Activated B cell treated with CpG ODN at 0.5 μM for 24 hours (primary cell): ENCODE measurements at regions not wholly inside any gene's neighbourhood (a gene's known extent, or its start where the extent isn't known, plus 50 kb on each side); places are given as distances from the start of the nearest gene placed in this dataset.

ENCODE experiments used
- ATAC-seq: fragments of 200-7000 bp; cut with Tn5 transposase; one replicate; pipeline ENCODE4 v1.10.0; 2021; ENCODE audit warnings: low read depth, mild to moderate bottlenecking, moderate library complexity
- CTCF ChIA-PET: fragments of 350-600 bp; sonication (Branson Sonifier 250); formaldehyde crosslinking; loops from one replicate; lab custom pipeline; 2021; ENCODE audit warnings: antibody characterized with exemption; lab: Charles Lee
- POLR2A ChIA-PET: fragments of 350-600 bp; sonication (Branson Sonifier 250); formaldehyde crosslinking; loops from one replicate; lab custom pipeline; 2021; ENCODE audit warnings: antibody characterized with exemption; lab: Charles Lee
- DNase-seq: peaks from one replicate; pipeline ENCODE4 v3.0.0; 2022
- H3K27ac Mint-ChIP-seq: one replicate; pipeline ENCODE4 v1.8.0; 2020; ENCODE audit warnings: mixed read lengths
- H3K27me3 Mint-ChIP-seq: one replicate; pipeline ENCODE4 v1.8.0; 2021; ENCODE audit warnings: mixed read lengths
- H3K36me3 Mint-ChIP-seq: one replicate; pipeline ENCODE4 v1.8.0; 2021; ENCODE audit warnings: low read depth, mixed read lengths
- H3K4me1 Mint-ChIP-seq: one replicate; pipeline ENCODE4 v1.8.0; 2021; ENCODE audit warnings: mixed read lengths
- H3K4me3 Mint-ChIP-seq: one replicate; pipeline ENCODE4 v1.8.0; 2020; ENCODE audit warnings: mild to moderate bottlenecking, mixed read lengths
- H3K9me3 Mint-ChIP-seq: one replicate; pipeline ENCODE4 v1.8.0; 2020; ENCODE audit warnings: mixed read lengths
- intact Hi-C: fragments of 100-400 bp; cut with micrococcal nuclease; formaldehyde crosslinking; loops from one replicate; pipeline ENCODE4 v1.15.1; 2024
- TF ChIP-seq, protein P1 (sequence below): fragments of 200-600 bp; IDR thresholded peaks from one replicate; pipeline ENCODE4 v1.8.0; 2022; ENCODE audit warnings: antibody characterized with exemption, mild to moderate bottlenecking

DNA sequence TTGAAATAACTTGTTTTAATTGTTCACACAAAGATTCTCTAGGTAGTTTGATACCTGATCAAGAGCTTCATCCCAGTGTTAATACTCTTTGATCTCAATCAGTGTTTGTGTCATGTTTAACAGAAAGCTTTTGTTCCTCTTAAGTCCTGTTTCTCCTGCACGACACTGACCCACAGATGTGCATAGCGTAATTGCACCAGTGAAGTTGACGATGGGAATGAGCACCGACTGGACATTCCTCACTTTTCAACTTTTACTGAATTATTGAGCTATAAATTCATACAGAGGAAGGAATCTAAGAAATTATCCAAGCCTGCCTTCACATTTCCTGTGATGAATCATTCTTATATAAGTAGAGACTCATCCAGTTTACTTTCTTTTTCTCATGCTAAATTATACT, 878.7 kb upstream of the TENM3 start:
- Mint-ChIP-seq H3K9me3 (peaks cover 4% of the 10 kb centered on the region), H3K4me1 (no peaks in the 10 kb centered on the region), H3K4me3 (no peak overlapping the region), H3K27me3 (no peaks in the 10 kb centered on the region), H3K27ac (no peak overlapping the region), H3K36me3 (no peaks in the 10 kb centered on the region)
- TF ChIP-seq, protein P1, sequence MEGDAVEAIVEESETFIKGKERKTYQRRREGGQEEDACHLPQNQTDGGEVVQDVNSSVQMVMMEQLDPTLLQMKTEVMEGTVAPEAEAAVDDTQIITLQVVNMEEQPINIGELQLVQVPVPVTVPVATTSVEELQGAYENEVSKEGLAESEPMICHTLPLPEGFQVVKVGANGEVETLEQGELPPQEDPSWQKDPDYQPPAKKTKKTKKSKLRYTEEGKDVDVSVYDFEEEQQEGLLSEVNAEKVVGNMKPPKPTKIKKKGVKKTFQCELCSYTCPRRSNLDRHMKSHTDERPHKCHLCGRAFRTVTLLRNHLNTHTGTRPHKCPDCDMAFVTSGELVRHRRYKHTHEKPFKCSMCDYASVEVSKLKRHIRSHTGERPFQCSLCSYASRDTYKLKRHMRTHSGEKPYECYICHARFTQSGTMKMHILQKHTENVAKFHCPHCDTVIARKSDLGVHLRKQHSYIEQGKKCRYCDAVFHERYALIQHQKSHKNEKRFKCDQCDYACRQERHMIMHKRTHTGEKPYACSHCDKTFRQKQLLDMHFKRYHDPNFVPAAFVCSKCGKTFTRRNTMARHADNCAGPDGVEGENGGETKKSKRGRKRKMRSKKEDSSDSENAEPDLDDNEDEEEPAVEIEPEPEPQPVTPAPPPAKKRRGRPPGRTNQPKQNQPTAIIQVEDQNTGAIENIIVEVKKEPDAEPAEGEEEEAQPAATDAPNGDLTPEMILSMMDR, result no peak
- DNase-seq (no peak), ATAC-seq (no peak)
- ChIA-PET CTCF (no interaction called here), POLR2A (no interaction called here)
- intact Hi-C loops, result no loop called here

DNA sequence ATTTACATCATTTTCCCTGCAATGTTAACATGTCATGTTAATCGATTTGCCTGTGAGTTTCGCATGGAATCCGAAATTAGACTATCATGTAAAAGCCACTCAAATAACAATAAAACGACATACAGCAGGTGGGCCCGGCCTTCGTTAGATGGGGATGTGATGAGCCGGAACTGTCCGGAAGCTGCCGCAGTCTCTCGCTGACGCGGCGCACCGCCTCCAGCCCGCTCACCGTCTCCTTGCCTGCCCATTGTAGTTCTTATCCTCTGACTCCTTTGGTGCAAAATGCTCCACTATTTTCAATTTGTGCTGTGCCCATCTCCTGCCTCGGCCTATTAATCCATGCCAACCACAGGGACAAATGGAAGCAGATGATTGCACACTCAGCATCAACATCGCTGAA, 877.5 kb upstream of the TENM3 start:
- TF ChIP-seq, protein P1, result no peak
- no peak for ATAC-seq
- Mint-ChIP-seq H3K9me3 (peaks cover 4% of the 10 kb centered on the region), H3K4me3 (no peak overlapping the region), H3K36me3 (no peaks in the 10 kb centered on the region), H3K27me3 (no peaks in the 10 kb centered on the region), H3K27ac (no peak overlapping the region), H3K4me1 (no peaks in the 10 kb centered on the region)
- intact Hi-C loops, result no loop called here
- CTCF ChIA-PET, result no interaction called here
- POLR2A ChIA-PET, result no interaction called here
- DNase-seq, result no peak

DNA sequence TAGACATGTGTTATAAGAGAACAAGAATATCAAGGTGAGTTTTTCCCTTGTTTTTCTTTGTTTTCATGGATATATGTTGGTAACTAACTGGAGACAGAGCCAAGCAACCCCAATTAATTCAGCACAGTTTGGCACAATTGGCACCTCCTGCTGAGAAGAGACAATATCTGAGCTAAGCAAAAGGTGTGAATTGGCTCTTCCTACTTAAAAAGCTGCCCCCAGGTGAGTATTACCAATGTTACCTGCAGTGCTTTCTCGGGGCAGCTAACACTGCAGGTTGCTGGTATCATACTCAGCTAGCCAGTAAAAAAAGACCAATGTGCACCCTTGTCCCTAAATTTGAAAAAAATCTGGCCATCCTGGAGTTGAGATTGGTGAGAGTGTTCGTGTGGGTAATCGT, 871.2 kb upstream of the TENM3 start:
- CTCF ChIA-PET, result no interaction called here
- TF ChIP-seq, protein P1, result no peak
- no peaks in the 10 kb centered on the region for H3K36me3 Mint-ChIP-seq
- H3K27me3 Mint-ChIP-seq, result no peaks in the 10 kb centered on the region
- H3K4me3 Mint-ChIP-seq, result no peak overlapping the region
- no peaks in the 10 kb centered on the region for H3K4me1 Mint-ChIP-seq
- POLR2A ChIA-PET, result no interaction called here
- no peak for DNase-seq
- ATAC-seq, result no peak
- H3K27ac Mint-ChIP-seq, result no peak overlapping the region
- intact Hi-C loops, result no loop called here
- H3K9me3 Mint-ChIP-seq, result peaks cover 5% of the 10 kb centered on the region

DNA sequence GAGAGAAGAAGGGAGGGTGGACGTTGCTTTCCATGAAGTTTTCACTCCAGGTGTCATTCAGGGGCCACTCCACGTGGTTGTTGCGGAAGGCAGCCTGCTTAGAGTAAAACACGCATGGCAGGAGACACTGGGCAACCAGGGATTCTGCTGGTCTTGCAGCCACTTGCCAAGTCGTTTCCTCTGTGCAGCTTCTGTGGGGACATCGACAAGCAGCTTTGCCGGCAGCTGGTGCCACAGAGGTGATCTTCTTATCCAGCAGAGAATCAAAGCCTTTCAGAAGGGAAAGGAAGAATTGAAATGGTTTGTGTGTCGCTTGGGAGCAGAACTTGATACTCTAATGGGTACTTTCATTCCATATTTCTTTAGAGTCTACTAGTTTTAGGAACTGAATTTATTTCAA, 867.1 kb upstream of the TENM3 start:
- TF ChIP-seq, protein P1, result no peak
- H3K9me3 Mint-ChIP-seq, result peaks cover 5% of the 10 kb centered on the region
- DNase-seq (no peak), ATAC-seq (no peak)
- H3K36me3 Mint-ChIP-seq, result no peaks in the 10 kb centered on the region
- ChIA-PET CTCF (no interaction called here), POLR2A (no interaction called here)
- no peaks in the 10 kb centered on the region for H3K27me3 Mint-ChIP-seq
- intact Hi-C loops, result no loop called here
- H3K4me1 Mint-ChIP-seq, result no peaks in the 10 kb centered on the region
- no peak overlapping the region for H3K4me3 Mint-ChIP-seq
- H3K27ac Mint-ChIP-seq, result no peak overlapping the region

DNA sequence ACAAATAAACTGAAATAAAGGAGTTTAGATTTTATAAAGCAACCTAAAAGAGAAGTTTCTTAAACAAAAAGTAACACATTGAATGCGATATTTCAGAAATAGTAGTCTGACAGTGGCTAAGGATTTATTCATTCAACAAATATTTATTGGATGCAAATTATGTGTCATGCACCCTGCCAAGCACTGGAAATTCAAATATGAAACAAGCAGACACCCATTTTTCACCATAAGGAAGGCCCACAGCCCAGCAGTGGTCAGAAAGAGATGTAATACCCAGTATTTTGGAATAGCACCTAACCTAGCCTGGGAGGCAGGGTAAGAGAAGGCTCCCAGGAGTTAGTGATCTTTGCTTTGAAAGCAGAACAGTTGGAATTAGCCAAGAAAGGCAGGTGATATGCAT, 855.1 kb upstream of the TENM3 start:
- Mint-ChIP-seq H3K9me3 (no peaks in the 10 kb centered on the region), H3K27ac (no peak overlapping the region), H3K36me3 (no peaks in the 10 kb centered on the region), H3K4me1 (no peaks in the 10 kb centered on the region), H3K27me3 (no peaks in the 10 kb centered on the region), H3K4me3 (no peak overlapping the region)
- DNase-seq (no peak), ATAC-seq (no peak)
- TF ChIP-seq, protein P1, result no peak
- intact Hi-C loops, result no loop called here
- ChIA-PET POLR2A (no interaction called here), CTCF (no interaction called here)
